Smooth muscle cell (in vitro differentiated cells): ENCODE measurements at regions not wholly inside any gene's neighbourhood (a gene's known extent, or its start where the extent isn't known, plus 50 kb on each side); places are given as distances from the start of the nearest gene placed in this dataset.

Source experiments
- DNase-seq: peaks from one replicate; lab custom pipeline; 2025; ENCODE audit not compliant: unreplicated experiment; lab: John Stamatoyannopoulos, UW
- H2AFZ ChIP-seq: fragments of 200-600 bp; sonication (generic); 2 replicates; pipeline ENCODE4 v1.6.0; 2016; ENCODE audit warnings: antibody characterized with exemption, low read depth, mild to moderate bottlenecking
- H3F3A ChIP-seq: fragments of 200-600 bp; sonication (generic); 2 replicates; pipeline ENCODE4 v1.6.0; 2017; ENCODE audit warnings: antibody characterized with exemption, low read depth
- H3K27ac ChIP-seq: fragments of 200-600 bp; sonication (generic); 2 replicates; pipeline ENCODE4 v1.5.1; 2016; ENCODE audit warnings: low read depth, mild to moderate bottlenecking
- H3K27me3 ChIP-seq: fragments of 200-600 bp; sonication (generic); 2 replicates; pipeline ENCODE4 v1.6.1; 2016; ENCODE audit warnings: low read depth, mild to moderate bottlenecking
- H3K36me3 ChIP-seq: fragments of 200-600 bp; sonication (generic); 2 replicates; pipeline ENCODE4 v1.5.1; 2016; ENCODE audit warnings: low read depth
- H3K4me1 ChIP-seq: fragments of 200-600 bp; sonication (generic); 2 replicates; pipeline ENCODE4 v1.5.1; 2016; ENCODE audit warnings: low read depth
- H3K4me2 ChIP-seq: fragments of 200-600 bp; sonication (generic); 2 replicates; pipeline ENCODE4 v1.6.0; 2016; ENCODE audit warnings: mild to moderate bottlenecking
- H3K4me3 ChIP-seq: fragments of 200-600 bp; sonication (generic); 2 replicates; pipeline ENCODE4 v1.5.1; 2016; ENCODE audit warnings: mild to moderate bottlenecking
- H3K79me2 ChIP-seq: fragments of 200-600 bp; sonication (generic); 2 replicates; pipeline ENCODE4 v1.6.0; 2016; ENCODE audit warnings: low read depth, mild to moderate bottlenecking
- H3K9ac ChIP-seq: fragments of 200-600 bp; sonication (generic); 2 replicates; pipeline ENCODE4 v1.6.0; 2016; ENCODE audit warnings: low read depth
- H3K9me3 ChIP-seq: fragments of 200-600 bp; sonication (generic); replicated peaks from 2 replicates; pipeline ENCODE4 v1.5.1; 2016; ENCODE audit warnings: low read depth
- H4K20me1 ChIP-seq: fragments of 200-600 bp; sonication (generic); 2 replicates; pipeline ENCODE4 v1.6.0; 2016; ENCODE audit warnings: low read depth
- CTCF ChIP-seq: fragments of 200-600 bp; sonication (generic); IDR thresholded peaks from 2 replicates; pipeline ENCODE4 v1.5.1; 2017; ENCODE audit warnings: borderline replicate concordance, mild to moderate bottlenecking, antibody characterized with exemption; ENCODE audit not compliant: insufficient read depth, poor library complexity, severe bottlenecking
- WGBS: methylation state at CpG from one replicate; pipeline ENCODE4 v1.1.7; 2016; ENCODE audit warnings: low lambda C conversion rate; 5-methylcytosine and 5-hydroxymethylcytosine counted together

DNA sequence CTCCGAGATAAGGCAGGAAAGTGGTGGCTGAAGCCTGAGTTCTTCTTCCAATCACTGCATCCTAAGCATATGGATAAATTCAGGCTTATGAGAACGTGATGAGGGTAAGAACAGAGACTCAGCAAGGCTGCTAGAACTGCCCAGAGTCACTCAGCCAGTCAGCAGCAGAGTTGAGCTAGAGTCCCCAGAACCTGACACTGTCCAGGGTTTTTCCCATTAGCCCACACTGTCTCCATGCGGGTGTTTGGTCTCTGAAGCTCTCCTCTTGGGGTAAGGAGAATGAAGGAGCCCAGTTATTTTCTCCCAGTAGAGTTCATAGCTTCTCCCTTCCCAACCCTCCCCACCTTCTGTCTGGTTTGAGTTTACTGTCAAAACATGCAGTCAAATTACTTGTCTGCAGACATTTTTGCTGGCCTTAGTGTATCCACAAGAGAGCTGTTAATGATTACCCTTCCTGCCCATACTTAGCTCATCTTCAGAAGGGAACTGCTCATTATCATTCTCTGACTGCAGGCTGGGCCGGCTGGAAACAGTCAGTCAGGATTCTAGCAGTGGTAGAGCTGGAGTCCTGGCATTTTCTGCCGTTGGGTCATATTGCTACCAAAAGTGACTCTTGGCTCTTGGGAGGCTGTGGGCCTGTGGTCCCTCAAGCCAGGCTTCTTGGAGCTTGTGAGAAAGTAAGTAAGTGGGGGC lies 460.0 kb downstream of the HS3ST3B1 start:
- Histone ChIP-seq H3K9me3 (no peaks in the 10 kb centered on the region), H3K9ac (peak overlapping the region; percentile 17), H3K4me3 (no peak overlapping the region), H3K36me3 (no peaks in the 10 kb centered on the region), H4K20me1 (no peaks in the 10 kb centered on the region), H3K4me1 (peaks cover 18% of the 10 kb centered on the region), H3K27me3 (no peaks in the 10 kb centered on the region), H3K27ac (peak overlapping the region; percentile 76), H3K79me2 (no peaks in the 10 kb centered on the region), H3K4me2 (no peak overlapping the region), H2AFZ (no peak overlapping the region), H3F3A (peaks cover 8% of the 10 kb centered on the region)
- no peak for TF ChIP-seq CTCF
- DNase-seq, result no peak
- 38% methylated on average over 5 of the region's 5 CpGs for WGBS

DNA sequence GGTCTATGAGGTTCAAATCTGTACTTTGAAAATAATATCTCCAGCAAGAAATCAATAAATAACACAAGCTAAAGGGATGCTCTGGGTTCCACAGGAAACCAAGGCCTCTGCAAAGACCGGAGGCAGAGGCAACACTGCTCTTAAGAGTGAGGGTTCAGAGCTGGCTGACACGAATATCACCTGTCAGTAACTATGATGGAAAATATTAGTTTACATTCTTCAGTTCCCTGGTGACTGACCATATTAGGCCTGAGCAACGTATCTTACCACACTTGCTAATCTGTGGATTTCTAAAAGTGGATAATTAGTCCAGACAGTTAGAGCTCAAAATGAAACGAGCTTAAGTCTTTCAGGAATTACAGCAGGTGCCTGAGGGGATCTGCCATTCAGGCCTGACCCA lies 459.3 kb downstream of the HS3ST3B1 start:
- peaks cover 8% of the 10 kb centered on the region for H3F3A ChIP-seq
- H3K79me2 ChIP-seq, result no peaks in the 10 kb centered on the region
- no peaks in the 10 kb centered on the region for H3K36me3 ChIP-seq
- H4K20me1 ChIP-seq, result no peaks in the 10 kb centered on the region
- H3K27ac ChIP-seq, result peak overlapping the region; percentile 76
- WGBS, result 52% methylated on average over 4 of the region's 4 CpGs
- H3K9ac ChIP-seq, result peak overlapping the region; percentile 17
- H3K4me3 ChIP-seq, result no peak overlapping the region
- peak overlapping the region; percentile 16 for H3K4me2 ChIP-seq
- no peaks in the 10 kb centered on the region for H3K9me3 ChIP-seq
- H2AFZ ChIP-seq, result no peak overlapping the region
- no peak for TF ChIP-seq CTCF
- no peaks in the 10 kb centered on the region for H3K27me3 ChIP-seq
- DNase-seq, result no peak
- H3K4me1 ChIP-seq, result peaks cover 18% of the 10 kb centered on the region

- H3F3A ChIP-seq, result peaks cover 8% of the 10 kb centered on the region
- H3K27ac ChIP-seq, result no peak overlapping the region
- H4K20me1 ChIP-seq, result no peaks in the 10 kb centered on the region
- no peaks in the 10 kb centered on the region for H3K9me3 ChIP-seq
- no peak overlapping the region for H3K9ac ChIP-seq
- H3K79me2 ChIP-seq, result no peaks in the 10 kb centered on the region
- DNase-seq, result no peak
- TF ChIP-seq CTCF, result no peak
- H3K4me3 ChIP-seq, result no peak overlapping the region
- H3K27me3 ChIP-seq, result no peaks in the 10 kb centered on the region
- no peaks in the 10 kb centered on the region for H3K36me3 ChIP-seq
- H3K4me1 ChIP-seq, result peaks cover 18% of the 10 kb centered on the region
- no peak overlapping the region for H2AFZ ChIP-seq
- no peak overlapping the region for H3K4me2 ChIP-seq
Measured at GRCh38 chr17:14759325-14759724, 458.4 kb downstream of the HS3ST3B1 start.

DNA sequence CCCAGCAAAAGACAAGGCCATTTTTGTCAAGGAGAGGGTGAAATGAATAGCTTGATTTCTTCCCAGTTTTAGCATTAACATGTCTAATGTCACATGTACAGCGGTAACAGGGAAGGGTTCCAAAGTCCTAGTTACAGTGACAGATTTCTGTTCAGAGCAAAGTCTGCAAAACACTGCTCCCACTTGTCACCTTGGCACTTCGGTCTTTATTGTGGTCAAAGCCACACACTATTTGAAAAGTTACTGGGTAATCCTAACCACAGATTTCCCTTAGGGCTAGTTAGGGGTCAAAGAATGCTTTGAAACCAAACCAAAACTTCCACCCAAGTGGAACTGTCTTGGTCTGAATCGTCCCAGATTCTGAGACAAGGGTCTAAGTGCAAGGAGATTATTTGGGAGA lies 455.6 kb downstream of the HS3ST3B1 start:
- Histone ChIP-seq H3K9me3 (no peaks in the 10 kb centered on the region), H3K4me3 (no peak overlapping the region), H3K27ac (no peak overlapping the region), H3F3A (peaks cover 4% of the 10 kb centered on the region), H4K20me1 (no peaks in the 10 kb centered on the region), H2AFZ (no peak overlapping the region), H3K4me2 (no peak overlapping the region), H3K9ac (no peak overlapping the region), H3K79me2 (no peaks in the 10 kb centered on the region), H3K4me1 (peaks cover 15% of the 10 kb centered on the region), H3K36me3 (no peaks in the 10 kb centered on the region), H3K27me3 (no peaks in the 10 kb centered on the region)
- 55% methylated on average over 3 of the region's 3 CpGs for WGBS
- no peak for TF ChIP-seq CTCF
- no peak for DNase-seq
